Fibroblast of villous mesenchyme (primary cell): ENCODE measurements at regions not wholly inside any gene's neighbourhood (a gene's known extent, or its start where the extent isn't known, plus 50 kb on each side); places are given as distances from the start of the nearest gene placed in this dataset.

Source experiments
- DNase-seq: peaks from one replicate; pipeline ENCODE4 v3.0.0-alpha.2; 2010; ENCODE audit warnings: low read depth
- H3K4me3 ChIP-seq: 2 replicates; pipeline ENCODE4 v1.5.1; 2011; ENCODE audit warnings: low read depth, mild to moderate bottlenecking, low read length
- TF ChIP-seq, protein P1 (sequence below): IDR thresholded peaks from 2 replicates; pipeline ENCODE4 v1.5.1; 2012; ENCODE audit warnings: low read depth, mild to moderate bottlenecking, low read length; ENCODE audit not compliant: insufficient read depth

- TF ChIP-seq, protein P1, sequence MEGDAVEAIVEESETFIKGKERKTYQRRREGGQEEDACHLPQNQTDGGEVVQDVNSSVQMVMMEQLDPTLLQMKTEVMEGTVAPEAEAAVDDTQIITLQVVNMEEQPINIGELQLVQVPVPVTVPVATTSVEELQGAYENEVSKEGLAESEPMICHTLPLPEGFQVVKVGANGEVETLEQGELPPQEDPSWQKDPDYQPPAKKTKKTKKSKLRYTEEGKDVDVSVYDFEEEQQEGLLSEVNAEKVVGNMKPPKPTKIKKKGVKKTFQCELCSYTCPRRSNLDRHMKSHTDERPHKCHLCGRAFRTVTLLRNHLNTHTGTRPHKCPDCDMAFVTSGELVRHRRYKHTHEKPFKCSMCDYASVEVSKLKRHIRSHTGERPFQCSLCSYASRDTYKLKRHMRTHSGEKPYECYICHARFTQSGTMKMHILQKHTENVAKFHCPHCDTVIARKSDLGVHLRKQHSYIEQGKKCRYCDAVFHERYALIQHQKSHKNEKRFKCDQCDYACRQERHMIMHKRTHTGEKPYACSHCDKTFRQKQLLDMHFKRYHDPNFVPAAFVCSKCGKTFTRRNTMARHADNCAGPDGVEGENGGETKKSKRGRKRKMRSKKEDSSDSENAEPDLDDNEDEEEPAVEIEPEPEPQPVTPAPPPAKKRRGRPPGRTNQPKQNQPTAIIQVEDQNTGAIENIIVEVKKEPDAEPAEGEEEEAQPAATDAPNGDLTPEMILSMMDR = no peak
- DNase-seq = no peak
- no peak overlapping the region for H3K4me3 ChIP-seq
Measured at GRCh38 chr13:22469452-22469851, 711.3 kb upstream of the SGCG start.

GRCh38 chr13:22470075-22470474, 710.7 kb upstream of the SGCG start:
- TF ChIP-seq, protein P1 = no peak
- H3K4me3 ChIP-seq = no peak overlapping the region
- no peak for DNase-seq

GRCh38 chr13:22482496-22483000, 698.2 kb upstream of the SGCG start:
- no peak for DNase-seq
- no peak overlapping the region for H3K4me3 ChIP-seq
- TF ChIP-seq, protein P1 = no peak

- TF ChIP-seq, protein P1 = no peak
- no peak for DNase-seq
- no peak overlapping the region for H3K4me3 ChIP-seq
Measured at GRCh38 chr13:22483276-22483675, 697.5 kb upstream of the SGCG start.

DNA sequence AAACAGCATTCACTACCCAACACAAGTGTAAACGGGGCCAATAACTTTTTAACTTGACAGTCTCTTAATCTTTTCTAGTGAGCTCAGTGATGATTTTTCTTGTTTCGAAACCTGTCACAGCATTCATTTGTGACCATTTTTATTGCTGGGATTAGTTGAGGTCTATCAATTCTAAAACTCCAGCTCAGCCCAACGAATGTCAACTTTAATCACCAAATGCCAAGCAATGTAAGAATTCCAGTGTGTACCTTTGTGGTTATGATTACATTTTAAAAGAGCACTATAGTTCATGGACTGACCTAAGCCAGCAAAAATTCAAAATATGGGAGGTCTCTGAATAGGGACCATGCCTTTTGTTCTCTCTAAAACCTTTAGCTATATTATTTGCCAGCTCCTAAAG, 694.3 kb upstream of the SGCG start:
- TF ChIP-seq, protein P1 = no peak
- no peak overlapping the region for H3K4me3 ChIP-seq
- no peak for DNase-seq

DNA sequence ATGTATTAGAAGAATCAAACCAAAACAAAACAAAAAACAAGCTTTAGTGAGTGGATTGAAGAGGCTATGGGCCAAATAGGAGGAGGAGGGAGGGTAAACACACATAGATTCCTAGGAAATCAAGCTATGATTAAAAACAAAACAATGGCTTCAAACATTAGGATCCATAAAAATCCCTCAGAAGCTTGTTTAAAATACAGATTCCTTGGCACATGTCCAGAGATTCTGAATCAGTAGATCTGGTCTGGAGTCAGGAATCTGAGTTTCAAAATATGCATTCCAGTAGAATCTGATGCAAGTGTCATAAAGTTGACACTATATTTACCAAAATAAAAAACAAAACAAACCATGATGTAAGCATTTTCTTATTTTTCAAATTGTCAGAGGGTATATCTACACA, 692.8 kb upstream of the SGCG start:
- DNase-seq = peak; percentile 76
- no peak overlapping the region for H3K4me3 ChIP-seq
- TF ChIP-seq, protein P1 = no peak

DNA sequence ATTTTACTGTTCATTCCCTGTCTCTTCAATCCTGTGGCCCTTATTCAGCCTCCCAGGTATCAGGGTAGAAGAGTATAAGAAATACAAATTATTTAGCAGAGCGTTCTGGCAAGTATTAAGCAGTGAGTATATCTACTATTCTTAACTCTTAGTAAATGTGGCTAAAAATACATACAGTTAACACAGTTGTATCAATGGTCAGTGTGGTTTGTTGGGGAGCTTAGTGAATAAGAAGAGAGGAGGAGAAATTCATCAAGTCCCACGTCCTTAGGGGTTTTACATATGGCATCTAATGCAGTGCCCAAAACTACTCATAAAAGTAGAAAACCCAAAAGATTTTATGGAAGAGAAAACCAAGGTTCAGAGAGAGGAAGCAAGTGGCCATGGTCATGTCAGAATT, 691.0 kb upstream of the SGCG start:
- DNase-seq = no peak
- H3K4me3 ChIP-seq = no peak overlapping the region
- TF ChIP-seq, protein P1 = no peak
